HG03469 (cell line): ENCODE measurements at regions not wholly inside any gene's neighbourhood (a gene's known extent, or its start where the extent isn't known, plus 50 kb on each side); places are given as distances from the start of the nearest gene placed in this dataset.
"Not testable (repeated sequence)": the region's sequence is repeated elsewhere in the genome, so short reads cannot be mapped to it uniquely, and the experiment has no call there.

Experiments
- ATAC-seq: cut with Tn5 transposase; IDR thresholded peaks from one replicate; pipeline ENCODE4 v1.9.1; 2021; ENCODE audit warnings: mild to moderate bottlenecking, moderate library complexity, moderate number of reproducible peaks; ENCODE audit not compliant: unreplicated experiment

- ATAC-seq: no peak
Observed at GRCh38 chr2:180246268-180246667, 239.2 kb upstream of the CWC22 start.

DNA sequence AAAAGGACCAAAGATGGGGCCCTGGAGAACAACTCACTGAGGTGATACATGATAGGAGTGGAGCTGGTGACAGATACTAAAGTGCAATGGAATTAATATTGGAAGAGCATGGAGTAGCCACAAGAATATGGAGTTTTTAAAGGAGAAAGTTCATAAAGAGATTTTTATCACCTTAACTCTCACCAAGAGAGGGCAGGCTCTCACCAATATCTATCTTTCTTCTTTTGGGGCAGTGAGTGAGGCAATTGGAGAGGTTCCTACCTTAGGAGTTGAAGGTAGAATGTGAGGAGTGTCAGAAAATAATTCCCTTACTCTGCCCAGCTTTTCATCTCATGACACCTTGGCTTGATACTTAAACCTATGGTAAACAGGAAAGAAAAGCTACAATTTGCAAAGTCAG lies 233.7 kb upstream of the CWC22 start:
- ATAC-seq: no peak

- ATAC-seq: no peak
Observed at GRCh38 chr2:180238729-180239128, 231.6 kb upstream of the CWC22 start.

- not testable (repeated sequence) for ATAC-seq
Observed at GRCh38 chr2:180236061-180236460, 229.0 kb upstream of the CWC22 start.

DNA sequence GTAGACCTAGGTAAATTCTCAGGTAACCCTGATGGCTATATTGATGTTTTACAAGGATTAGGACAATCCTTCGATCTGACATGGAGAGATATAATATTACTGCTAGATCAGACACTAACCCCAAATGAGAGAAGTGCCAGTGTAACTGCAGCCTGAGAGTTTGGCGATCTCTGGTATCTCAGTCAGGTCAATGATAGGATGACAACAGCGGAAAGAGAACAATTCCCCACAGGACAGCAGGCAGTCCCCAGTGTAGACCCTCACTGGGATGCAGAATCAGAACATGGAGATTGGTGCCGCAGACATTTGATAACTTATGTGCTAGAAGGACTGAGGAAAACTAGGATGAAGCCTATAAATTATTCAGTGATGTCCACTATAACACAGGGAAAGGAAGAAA lies 228.4 kb upstream of the CWC22 start:
- ATAC-seq: not testable (repeated sequence)

- ATAC-seq: not testable (repeated sequence)
Observed at GRCh38 chr2:180234991-180235390, 227.9 kb upstream of the CWC22 start.

DNA sequence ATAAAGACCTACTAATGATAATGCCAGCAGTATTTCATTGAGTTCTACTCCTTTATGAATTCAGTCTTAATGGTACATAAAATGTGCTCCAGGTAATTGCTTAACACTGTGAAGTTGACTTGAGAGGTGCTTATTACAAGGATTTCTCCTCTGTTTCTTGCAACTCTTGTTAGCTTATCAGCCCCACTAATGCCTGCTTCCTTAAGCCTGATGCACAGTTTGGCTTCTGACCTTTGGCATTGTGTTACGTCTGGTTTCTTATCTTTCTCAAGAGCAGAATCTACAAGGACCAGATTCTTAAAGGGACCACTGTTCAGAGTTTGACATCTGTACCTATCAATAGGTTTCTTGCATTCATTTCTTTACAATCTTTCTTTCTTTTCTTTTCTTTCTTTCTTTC lies 223.9 kb upstream of the CWC22 start:
- ATAC-seq: no peak

DNA sequence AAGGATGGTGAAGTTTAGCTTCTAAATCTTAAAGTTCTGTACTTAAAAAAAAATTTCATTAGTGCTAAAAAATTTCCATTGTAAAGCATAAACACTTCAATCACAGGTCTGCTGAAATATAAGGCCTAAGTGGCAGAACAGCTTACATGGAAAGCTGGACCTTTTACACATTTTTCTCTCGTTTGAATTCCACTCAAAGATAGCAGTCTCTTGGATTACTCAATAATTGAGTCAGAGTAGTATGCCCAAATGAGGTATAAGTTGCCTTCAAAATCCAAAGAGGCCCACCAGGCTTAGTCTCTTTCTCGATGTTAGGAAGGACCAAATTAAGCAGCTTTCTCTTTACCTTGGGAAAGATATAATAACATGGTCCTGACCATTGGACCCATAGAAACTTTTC lies 220.4 kb upstream of the CWC22 start:
- ATAC-seq: no peak

GRCh38 chr2:180225118-180225517 lies 218.0 kb upstream of the CWC22 start:
- ATAC-seq: no peak

DNA sequence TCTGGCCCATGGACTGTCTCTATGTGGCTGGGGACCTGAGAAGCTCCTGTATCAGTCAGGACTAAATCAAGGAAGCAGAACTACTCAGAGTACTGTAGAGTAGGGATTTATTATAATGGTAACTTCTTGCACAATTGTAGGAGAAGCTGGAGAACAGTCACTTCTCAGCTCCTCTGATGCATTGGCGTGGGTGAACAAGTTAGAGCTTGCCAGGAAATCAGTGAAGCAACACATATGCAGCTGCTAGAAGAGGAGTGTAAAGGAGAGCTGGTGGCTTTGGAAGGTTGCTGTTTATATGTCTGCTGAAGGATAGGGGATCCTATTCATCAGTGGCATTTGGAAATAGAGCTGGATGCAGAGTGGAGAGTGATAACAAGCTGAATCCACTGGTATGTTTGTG lies 215.5 kb upstream of the CWC22 start:
- ATAC-seq: no peak

GRCh38 chr2:180219491-180219890 lies 212.4 kb upstream of the CWC22 start:
- no peak for ATAC-seq

GRCh38 chr2:180208841-180209240 lies 201.7 kb upstream of the CWC22 start:
- ATAC-seq: no peak

- no peak for ATAC-seq
Observed at GRCh38 chr2:180205621-180206235, 198.6 kb upstream of the CWC22 start.

DNA sequence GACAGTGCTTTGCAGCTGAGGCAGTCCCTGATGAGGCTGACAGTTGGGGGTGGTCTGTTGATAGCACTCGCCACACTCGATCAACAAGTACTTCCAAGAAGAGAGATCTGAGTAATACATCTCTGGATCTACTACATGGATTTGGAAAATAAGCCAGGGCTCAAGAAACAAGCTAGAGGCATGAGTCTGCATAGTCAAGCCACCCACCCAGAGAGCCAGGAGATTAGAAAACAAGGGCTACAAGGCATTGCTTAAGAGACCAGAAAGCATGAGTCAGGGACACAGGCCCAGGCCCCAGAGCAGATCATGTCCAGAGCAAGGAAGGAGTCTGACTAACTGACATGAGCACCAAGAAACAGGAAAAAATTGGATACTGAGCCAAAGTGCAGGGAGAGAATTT lies 196.9 kb upstream of the CWC22 start:
- ATAC-seq: no peak

DNA sequence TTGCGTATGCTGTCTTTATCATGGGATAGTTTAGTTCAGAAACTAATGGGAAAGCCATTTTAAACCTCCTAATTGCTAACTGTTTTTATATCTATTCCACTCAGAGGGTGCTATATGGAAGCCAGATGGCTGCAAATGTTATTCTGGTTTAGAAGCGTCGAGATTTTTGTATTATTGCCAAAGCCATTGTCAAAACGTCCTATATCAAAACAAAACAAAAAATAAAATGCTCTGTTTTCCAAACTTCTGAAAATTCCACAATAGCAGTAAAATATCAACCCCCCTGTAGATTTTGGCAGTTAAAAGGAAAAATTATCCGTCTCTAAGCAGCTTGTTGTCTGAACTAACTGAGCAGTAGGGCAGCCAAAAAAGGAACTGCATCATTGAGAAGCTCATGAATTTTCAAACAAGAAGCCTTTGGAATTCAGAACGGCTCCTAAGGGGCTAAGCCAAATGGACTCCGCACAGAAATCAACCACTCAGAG lies 195.4 kb upstream of the CWC22 start:
- no peak for ATAC-seq

DNA sequence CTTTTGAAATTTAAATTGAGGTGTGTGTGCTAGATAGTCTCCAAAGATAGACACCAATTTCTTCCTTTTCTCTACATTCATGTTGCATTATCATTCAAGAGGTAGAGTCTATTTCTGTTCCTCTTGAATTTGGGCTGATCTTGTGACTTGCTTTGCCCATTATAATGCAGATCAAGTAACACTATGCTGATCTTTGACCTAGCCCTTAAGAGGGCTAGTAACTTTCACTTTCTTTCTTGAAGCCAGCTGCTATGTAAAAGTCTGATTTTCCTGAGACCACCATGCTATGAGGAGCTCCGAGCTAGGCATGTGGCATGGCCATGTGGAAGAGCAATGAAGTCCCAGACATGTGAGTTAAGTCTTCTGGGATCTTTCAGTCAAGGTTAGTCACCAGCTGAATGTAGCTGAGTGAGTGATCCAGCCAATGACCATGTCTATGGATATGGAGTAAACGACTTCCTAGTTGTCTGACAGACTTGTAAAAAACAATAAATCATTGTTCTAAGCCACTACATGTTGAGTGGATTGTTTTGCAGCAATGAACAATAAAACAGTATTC lies 189.4 kb upstream of the CWC22 start:
- ATAC-seq: no peak

- no peak for ATAC-seq
Observed at GRCh38 chr2:180195847-180196246, 188.8 kb upstream of the CWC22 start.

DNA sequence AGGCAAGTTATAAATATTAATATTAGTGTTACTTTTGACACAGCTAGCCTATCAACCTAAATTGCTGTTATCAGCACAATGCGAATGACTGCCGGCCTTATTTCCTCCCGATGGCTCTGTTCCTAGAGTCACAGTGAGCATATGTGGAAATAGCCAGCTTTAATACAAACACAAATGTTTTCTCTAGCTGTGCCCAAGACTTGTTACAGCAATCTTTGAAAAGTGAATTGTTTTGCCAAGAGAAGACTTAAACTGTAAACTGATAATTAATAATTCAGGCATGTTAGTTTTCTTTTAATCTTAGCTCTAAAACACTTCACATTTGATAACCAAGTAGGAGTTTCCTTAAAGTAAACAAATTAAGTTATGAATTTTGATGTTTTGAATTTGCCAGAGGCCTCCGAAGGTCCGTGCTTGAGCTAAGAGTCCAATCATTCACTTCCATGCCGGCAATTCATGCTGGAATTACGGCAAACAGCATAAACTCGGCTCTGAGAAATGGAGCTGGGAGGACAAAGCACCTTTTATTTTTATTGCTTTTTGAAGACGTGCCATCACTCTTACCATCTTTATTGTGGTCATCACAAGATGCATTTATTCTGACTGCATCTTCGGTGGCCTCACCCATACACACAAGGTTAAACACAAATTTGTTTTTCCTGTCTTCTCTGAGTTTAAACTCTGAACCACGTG lies 184.5 kb upstream of the CWC22 start:
- no peak for ATAC-seq

- no peak for ATAC-seq
Observed at GRCh38 chr2:180190851-180191250, 183.8 kb upstream of the CWC22 start.

GRCh38 chr2:180187611-180188010 lies 180.5 kb upstream of the CWC22 start:
- no peak for ATAC-seq

GRCh38 chr2:180184506-180184905 lies 177.4 kb upstream of the CWC22 start:
- no peak for ATAC-seq

DNA sequence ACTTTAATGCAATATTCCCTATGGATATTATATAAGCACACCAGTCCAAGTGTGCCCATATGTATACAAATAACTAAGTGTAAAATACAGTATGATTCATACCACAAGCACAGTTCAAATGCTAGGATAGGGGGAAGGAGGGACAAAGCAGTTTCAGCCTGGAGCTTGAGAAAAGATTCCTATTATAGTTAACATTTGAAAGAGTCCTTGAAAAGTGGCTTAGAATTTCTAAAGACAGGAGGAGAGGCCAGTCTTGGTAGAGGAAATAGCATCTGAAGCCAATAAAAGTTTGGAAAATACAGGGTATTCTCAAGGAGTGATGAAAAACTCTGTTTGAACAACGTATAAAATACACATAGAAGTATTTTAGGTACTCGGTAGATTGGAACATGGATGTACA lies 173.4 kb upstream of the CWC22 start:
- no peak for ATAC-seq
